CD14-positive monocyte (primary cell): ENCODE measurements at regions not wholly inside any gene's neighbourhood (a gene's known extent, or its start where the extent isn't known, plus 50 kb on each side); places are given as distances from the start of the nearest gene placed in this dataset.

Experiments used
- DNase-seq, 3 donors: peaks; one replicate each; pipeline ENCODE4 v3.0.0-alpha.2; 2011 to 2022
- H2AFZ ChIP-seq: 2 replicates; pipeline ENCODE4 v1.6.0; 2012; ENCODE audit warnings: mild to moderate bottlenecking, low read depth, low read length, inconsistent platforms; ENCODE audit not compliant: insufficient read depth, poor library complexity, severe bottlenecking
- H3K27ac ChIP-seq, 2 donors: 1 replicate in 1 of 2; 2 replicates in 1 of 2; pipeline ENCODE4 v1.5.1; 2012 to 2013; ENCODE audit warnings: low read length in 2 of 2, control low read depth in 1 of 2, inconsistent platforms in 1 of 2, low read depth in 1 of 2, mild to moderate bottlenecking in 1 of 2
- H3K27me3 ChIP-seq, 2 donors: one replicate each; pipeline versions ENCODE4 v1.6.0 to v1.6.1; 2011 to 2013; ENCODE audit warnings: low read length in 2 of 2; ENCODE audit not compliant: control insufficient read depth in 2 of 2, insufficient read depth in 2 of 2
- H3K36me3 ChIP-seq, 2 donors: replicated peaks in 1 of 2; 1 replicate in 1 of 2; 2 replicates in 1 of 2; pipeline versions ENCODE4 v1.5.1 to v1.6.1; 2012 to 2013; ENCODE audit warnings: low read length in 2 of 2, control low read depth in 1 of 2, inconsistent platforms in 1 of 2, mild to moderate bottlenecking in 1 of 2; ENCODE audit not compliant: insufficient read depth in 2 of 2, control insufficient read depth in 1 of 2
- H3K4me1 ChIP-seq, 2 donors: 1 replicate in 1 of 2; 2 replicates in 1 of 2; pipeline versions ENCODE4 v1.5.1 to v1.6.1; 2012 to 2013; ENCODE audit warnings: low read length in 2 of 2, control low read depth in 1 of 2, inconsistent platforms in 1 of 2, mild to moderate bottlenecking in 1 of 2, moderate library complexity in 1 of 2; ENCODE audit not compliant: insufficient read depth in 2 of 2, control insufficient read depth in 1 of 2
- H3K4me2 ChIP-seq: replicated peaks from 2 replicates; pipeline ENCODE3; 2012; ENCODE audit warnings: low read length, moderate library complexity, mild to moderate bottlenecking; ENCODE audit not compliant: poor library complexity, severe bottlenecking; ENCODE audit errors: extremely low read depth
- H3K4me3 ChIP-seq, 3 experiments: fragments of 200-600 bp in 1 of 3; sonication (generic) in 1 of 3; replicated peaks in 1 of 3; 1 replicate in 2 of 3; 2 replicates in 1 of 3; pipeline ENCODE4 v1.5.1; 2011 to 2013; ENCODE audit warnings: low read length in 3 of 3, mild to moderate bottlenecking in 3 of 3, control low read depth in 2 of 3, low read depth in 2 of 3, inconsistent platforms in 1 of 3, moderate library complexity in 1 of 3
- H3K79me2 ChIP-seq: 2 replicates; pipeline ENCODE4 v1.6.0; 2012; ENCODE audit warnings: mild to moderate bottlenecking, control low read depth, inconsistent platforms, low read length, moderate library complexity; ENCODE audit not compliant: insufficient read depth
- H3K9ac ChIP-seq: 2 replicates; pipeline ENCODE4 v1.6.0; 2017; ENCODE audit warnings: low read length, mild to moderate bottlenecking; ENCODE audit not compliant: insufficient read depth, poor library complexity, severe bottlenecking
- H3K9me3 ChIP-seq, 2 donors: replicated peaks in 1 of 2; 1 replicate in 1 of 2; 2 replicates in 1 of 2; pipeline versions ENCODE4 v1.5.1 to v1.6.1; 2012 to 2013; ENCODE audit warnings: low read length in 2 of 2, control low read depth in 1 of 2; ENCODE audit not compliant: control insufficient read depth in 1 of 2, insufficient read depth in 1 of 2
- H4K20me1 ChIP-seq: 2 replicates; pipeline ENCODE4 v1.6.0; 2012; ENCODE audit warnings: mild to moderate bottlenecking, low read length, control low read depth, moderate library complexity; ENCODE audit not compliant: insufficient read depth
- H3K27ac Mint-ChIP-seq, 7 donors: one replicate each; pipeline ENCODE4 v1.8.0; 2020; ENCODE audit warnings: mild to moderate bottlenecking in 7 of 7, mixed read lengths in 7 of 7, moderate library complexity in 6 of 7, inconsistent platforms in 2 of 7
- H3K27me3 Mint-ChIP-seq, 3 donors: one replicate each; pipeline ENCODE4 v1.8.0; 2021 to 2022; ENCODE audit warnings: low read depth in 3 of 3, mild to moderate bottlenecking in 3 of 3, mixed read lengths in 3 of 3, moderate library complexity in 3 of 3, inconsistent platforms in 1 of 3
- H3K36me3 Mint-ChIP-seq, 2 donors: one replicate each; pipeline ENCODE4 v1.8.0; 2020; ENCODE audit warnings: mixed read lengths in 2 of 2, inconsistent platforms in 1 of 2, mild to moderate bottlenecking in 1 of 2
- H3K4me1 Mint-ChIP-seq: one replicate; pipeline ENCODE4 v1.8.0; 2020; ENCODE audit warnings: mild to moderate bottlenecking, mixed read lengths
- H3K4me3 Mint-ChIP-seq, 2 donors: one replicate each; pipeline ENCODE4 v1.8.0; 2020; ENCODE audit warnings: mild to moderate bottlenecking in 2 of 2, mixed read lengths in 2 of 2, moderate library complexity in 1 of 2
- H3K9me3 Mint-ChIP-seq, 7 donors: one replicate each; pipeline ENCODE4 v1.8.0; 2020 to 2022; ENCODE audit warnings: mixed read lengths in 7 of 7, mild to moderate bottlenecking in 6 of 7, moderate library complexity in 6 of 7, inconsistent platforms in 2 of 7
- CTCF ChIP-seq: fragments of 200-600 bp; IDR thresholded peaks from one replicate; pipeline ENCODE4 v1.8.0; 2022; ENCODE audit warnings: antibody characterized with exemption, mild to moderate bottlenecking
- WGBS: methylation state at CpG from one replicate; pipeline ENCODE4 v1.1.5; 2013; ENCODE audit warnings: missing lambda C conversion rate; ENCODE audit not compliant: insufficient coverage; 5-methylcytosine and 5-hydroxymethylcytosine counted together
- intact Hi-C, 2 donors: fragments of 100-400 bp; cut with micrococcal nuclease; formaldehyde crosslinking; loops; one replicate each; pipeline versions ENCODE4 v1.15.0 to v1.15.1; 2023

GRCh38 chr9:118331622-118332045 lies 627.4 kb downstream of the TLR4 start:
- H3K4me1 Mint-ChIP-seq: no peaks in the 10 kb centered on the region
- WGBS: 86% methylated on average over 3 of the region's 5 CpGs

GRCh38 chr9:118336250-118336942 lies 632.2 kb downstream of the TLR4 start:
- Histone ChIP-seq H4K20me1 (no peaks in the 10 kb centered on the region), H3K27ac (no peak overlapping the region), H3K4me3 (no peak overlapping the region), H3K4me2 (no peak overlapping the region), H3K4me1 (no peaks in the 10 kb centered on the region), H3K36me3 (no peaks in the 10 kb centered on the region), H3K79me2 (no peaks in the 10 kb centered on the region), H3K9me3 (no peaks in the 10 kb centered on the region), H2AFZ (no peak overlapping the region), H3K9ac (no peak overlapping the region), H3K27me3 (no peaks in the 10 kb centered on the region)
- Mint-ChIP-seq H3K4me3 (no peak overlapping the region), H3K4me1 (no peaks in the 10 kb centered on the region), H3K27ac (no peak overlapping the region), H3K27me3 (no peaks in the 10 kb centered on the region), H3K9me3 (peaks cover 0 to 3% (median 0%) of the 10 kb centered on the region in 7 donors), H3K36me3 (no peaks in the 10 kb centered on the region)
- 80% methylated on average over 1 of the region's 5 CpGs for WGBS
- no peak for DNase-seq
- intact Hi-C loops: no loop called here
- no peak for TF ChIP-seq CTCF

More at GRCh38 chr9:118331622-118332045, 627.4 kb downstream of the TLR4 start:
- Histone ChIP-seq H4K20me1 (no peaks in the 10 kb centered on the region), H3K9ac (no peak overlapping the region), H3K79me2 (no peaks in the 10 kb centered on the region), H3K27me3 (no peaks in the 10 kb centered on the region), H3K4me1 (no peaks in the 10 kb centered on the region), H3K27ac (no peak overlapping the region), H3K36me3 (no peaks in the 10 kb centered on the region), H2AFZ (no peak overlapping the region), H3K4me2 (no peak overlapping the region), H3K9me3 (no peaks in the 10 kb centered on the region), H3K4me3 (no peak overlapping the region)
- DNase-seq: no peak
- H3K9me3 Mint-ChIP-seq: peaks cover 0 to 4% (median 2%) of the 10 kb centered on the region in 7 donors
- peak overlapping the region in 1 of 7 donors; percentile 26 for H3K27ac Mint-ChIP-seq
- no peak for TF ChIP-seq CTCF
- intact Hi-C loops: no loop called here
- H3K4me3 Mint-ChIP-seq: no peak overlapping the region
- H3K36me3 Mint-ChIP-seq: no peaks in the 10 kb centered on the region
- no peaks in the 10 kb centered on the region for H3K27me3 Mint-ChIP-seq
